ENCODE measurements at regions not wholly inside any gene's neighbourhood (a gene's known extent, or its start where the extent isn't known, plus 50 kb on each side); places are given as distances from the start of the nearest gene placed in this dataset.

GRCh38 chr9:91074866-91075265 is 273.2 kb downstream of the SYK start:
- TF ChIP-seq CTCF (IDR thresholded peaks at IDR 0.05) (no peak), ZFX (IDR thresholded peaks at IDR 0.05; ENCODE audit: borderline replicate concordance) (no peak)

All from 22Rv1 (cell line).